Fibroblast of the aortic adventitia (primary cell): ENCODE measurements at regions not wholly inside any gene's neighbourhood (a gene's known extent, or its start where the extent isn't known, plus 50 kb on each side); places are given as distances from the start of the nearest gene placed in this dataset.

Source experiments
- DNase-seq: peaks from one replicate; pipeline ENCODE4 v3.0.0-alpha.2; 2010; ENCODE audit warnings: low read depth
- H3K4me3 ChIP-seq: 2 replicates; pipeline ENCODE4 v1.5.1; 2011; ENCODE audit warnings: low read depth, mild to moderate bottlenecking, control low read depth, low read length, moderate library complexity
- TF ChIP-seq, protein P1 (sequence below): IDR thresholded peaks from 2 replicates; pipeline ENCODE4 v1.5.1; 2011; ENCODE audit warnings: mild to moderate bottlenecking, low read length, control low read depth, inconsistent platforms; ENCODE audit not compliant: insufficient read depth

GRCh38 chr2:71865391-71865965 is 282.2 kb downstream of the CYP26B1 start:
- no peak for DNase-seq
- TF ChIP-seq, protein P1, sequence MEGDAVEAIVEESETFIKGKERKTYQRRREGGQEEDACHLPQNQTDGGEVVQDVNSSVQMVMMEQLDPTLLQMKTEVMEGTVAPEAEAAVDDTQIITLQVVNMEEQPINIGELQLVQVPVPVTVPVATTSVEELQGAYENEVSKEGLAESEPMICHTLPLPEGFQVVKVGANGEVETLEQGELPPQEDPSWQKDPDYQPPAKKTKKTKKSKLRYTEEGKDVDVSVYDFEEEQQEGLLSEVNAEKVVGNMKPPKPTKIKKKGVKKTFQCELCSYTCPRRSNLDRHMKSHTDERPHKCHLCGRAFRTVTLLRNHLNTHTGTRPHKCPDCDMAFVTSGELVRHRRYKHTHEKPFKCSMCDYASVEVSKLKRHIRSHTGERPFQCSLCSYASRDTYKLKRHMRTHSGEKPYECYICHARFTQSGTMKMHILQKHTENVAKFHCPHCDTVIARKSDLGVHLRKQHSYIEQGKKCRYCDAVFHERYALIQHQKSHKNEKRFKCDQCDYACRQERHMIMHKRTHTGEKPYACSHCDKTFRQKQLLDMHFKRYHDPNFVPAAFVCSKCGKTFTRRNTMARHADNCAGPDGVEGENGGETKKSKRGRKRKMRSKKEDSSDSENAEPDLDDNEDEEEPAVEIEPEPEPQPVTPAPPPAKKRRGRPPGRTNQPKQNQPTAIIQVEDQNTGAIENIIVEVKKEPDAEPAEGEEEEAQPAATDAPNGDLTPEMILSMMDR, result no peak
- H3K4me3 ChIP-seq, result no peak overlapping the region

- DNase-seq, result no peak
- no peak overlapping the region for H3K4me3 ChIP-seq
- TF ChIP-seq, protein P1, result no peak
Measured at GRCh38 chr2:71864085-71864484, 283.6 kb downstream of the CYP26B1 start.

DNA sequence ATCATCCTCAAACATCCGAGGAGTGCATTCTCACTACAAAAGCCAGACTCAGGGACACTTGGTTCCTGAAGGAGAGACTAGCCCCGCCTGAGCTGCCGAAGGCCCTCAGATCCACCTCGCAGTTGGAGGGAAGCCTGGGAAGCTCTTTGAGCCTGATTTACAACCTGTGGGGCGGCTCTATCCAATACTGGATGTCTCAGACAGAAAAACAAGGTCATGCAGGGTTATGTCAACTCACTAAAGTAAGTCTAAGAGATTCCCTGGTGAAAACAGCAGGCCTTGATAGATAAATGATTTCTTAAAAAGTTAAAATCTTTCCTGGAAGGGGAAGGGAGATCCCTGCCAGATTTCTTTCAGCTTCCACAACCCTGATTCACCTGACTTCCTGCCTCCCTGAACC is 284.3 kb downstream of the CYP26B1 start:
- TF ChIP-seq, protein P1, result no peak
- no peak overlapping the region for H3K4me3 ChIP-seq
- DNase-seq, result no peak

- DNase-seq, result no peak
- TF ChIP-seq, protein P1, result no peak
Measured at GRCh38 chr2:71862921-71863320, 284.7 kb downstream of the CYP26B1 start.

GRCh38 chr2:71861186-71862160 is 286.2 kb downstream of the CYP26B1 start:
- no peak overlapping the region for H3K4me3 ChIP-seq
- DNase-seq, result no peak
- TF ChIP-seq, protein P1, result no peak

More at GRCh38 chr2:71862921-71863320, 284.7 kb downstream of the CYP26B1 start:
- H3K4me3 ChIP-seq, result no peak overlapping the region

- TF ChIP-seq, protein P1, result no peak
- H3K4me3 ChIP-seq, result no peak overlapping the region
- DNase-seq, result no peak
Measured at GRCh38 chr2:71860381-71860926, 287.2 kb downstream of the CYP26B1 start.
